Chondrocyte (in vitro differentiated cells): ENCODE measurements at regions not wholly inside any gene's neighbourhood (a gene's known extent, or its start where the extent isn't known, plus 50 kb on each side); places are given as distances from the start of the nearest gene placed in this dataset.

Source experiments
- DNase-seq: peaks from one replicate; pipeline ENCODE4 v3.0.0; 2021; ENCODE audit warnings: mixed read lengths, low spot score
- H3K27ac Mint-ChIP-seq: one replicate; pipeline ENCODE4 v1.8.0; 2021; ENCODE audit warnings: mild to moderate bottlenecking, moderate library complexity, mixed read lengths; ENCODE audit not compliant: unreplicated experiment
- H3K27me3 Mint-ChIP-seq: 2 replicates; pipeline ENCODE4 v1.8.0; 2021; ENCODE audit warnings: low read depth, mixed read lengths
- H3K36me3 Mint-ChIP-seq: 2 replicates; pipeline ENCODE4 v1.8.0; 2021; ENCODE audit warnings: low read depth, mixed read lengths
- H3K4me1 Mint-ChIP-seq: 2 replicates; pipeline ENCODE4 v1.8.0; 2021; ENCODE audit warnings: low read depth, mild to moderate bottlenecking, mixed read lengths
- H3K4me3 Mint-ChIP-seq: one replicate; pipeline ENCODE4 v1.8.0; 2021; ENCODE audit warnings: mild to moderate bottlenecking, moderate library complexity, mixed read lengths; ENCODE audit not compliant: unreplicated experiment
- H3K9me3 Mint-ChIP-seq: 2 replicates; pipeline ENCODE4 v1.8.0; 2021; ENCODE audit warnings: low read depth, mixed read lengths
- CTCF ChIP-seq: fragments of 200-600 bp; sonication (generic); IDR thresholded peaks from 2 replicates; pipeline ENCODE4 v1.5.0; 2021; ENCODE audit warnings: antibody characterized with exemption, mild to moderate bottlenecking, moderate library complexity

DNA sequence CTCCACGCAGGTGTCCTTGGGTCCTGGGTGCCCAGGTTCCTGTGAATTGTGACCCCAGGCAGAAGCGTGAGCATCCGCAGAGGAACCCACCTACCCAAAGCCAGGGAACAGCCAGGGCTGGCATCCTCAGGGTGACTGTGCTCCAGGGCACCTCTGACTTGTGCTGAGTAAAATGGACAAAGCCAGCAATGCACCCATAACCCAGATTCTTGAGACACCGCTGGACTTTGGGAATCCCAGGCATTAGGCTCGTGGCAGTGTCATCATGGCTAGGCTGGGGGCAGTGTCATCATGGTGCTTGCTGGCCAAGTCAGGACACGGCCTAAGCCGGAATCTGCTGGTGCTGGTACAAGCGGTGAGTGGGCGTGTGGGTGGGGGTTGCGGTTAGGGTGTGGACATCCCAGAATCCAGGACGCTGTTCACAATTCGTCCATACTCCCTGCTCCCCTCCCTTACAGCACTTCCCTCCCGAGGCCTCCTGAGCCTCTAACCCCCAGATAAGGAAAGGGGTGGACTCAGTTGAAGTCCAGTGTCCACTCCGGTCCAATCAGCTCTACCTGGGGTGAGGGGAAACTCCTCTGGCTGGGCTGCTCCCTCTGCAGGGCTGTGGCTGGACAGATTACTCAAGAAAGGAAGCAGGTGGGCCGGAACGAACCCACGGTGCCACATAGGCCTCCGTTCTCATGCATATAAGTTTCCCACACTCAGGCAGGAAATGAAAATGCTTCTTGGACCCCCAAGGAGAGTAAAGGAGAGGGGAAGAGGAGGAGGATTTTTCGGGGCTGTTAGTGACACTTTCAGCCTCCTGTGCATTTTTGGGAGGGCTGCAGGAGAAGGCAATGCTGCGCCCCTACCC is 138.9 kb downstream of the SEC14L1 start:
- Mint-ChIP-seq H3K4me3 (no peak overlapping the region), H3K36me3 (no peaks in the 10 kb centered on the region), H3K27me3 (peaks cover 3% of the 10 kb centered on the region), H3K9me3 (no peaks in the 10 kb centered on the region), H3K4me1 (peaks cover 34% of the 10 kb centered on the region), H3K27ac (no peak overlapping the region)
- DNase-seq = no peak
- no peak for TF ChIP-seq CTCF

- Mint-ChIP-seq H3K27me3 (peaks cover 3% of the 10 kb centered on the region), H3K9me3 (no peaks in the 10 kb centered on the region), H3K4me1 (peaks cover 42% of the 10 kb centered on the region), H3K4me3 (peak overlapping the region; percentile 71), H3K36me3 (no peaks in the 10 kb centered on the region), H3K27ac (peak overlapping the region; percentile 34)
- DNase-seq = no peak
- TF ChIP-seq CTCF = no peak
Observed at GRCh38 chr17:77280304-77281121, 139.7 kb downstream of the SEC14L1 start.

GRCh38 chr17:77281122-77281903 is 140.5 kb downstream of the SEC14L1 start:
- Mint-ChIP-seq H3K4me1 (peaks cover 50% of the 10 kb centered on the region), H3K27ac (no peak overlapping the region), H3K36me3 (no peaks in the 10 kb centered on the region), H3K27me3 (peaks cover 3% of the 10 kb centered on the region), H3K9me3 (no peaks in the 10 kb centered on the region), H3K4me3 (peak overlapping the region; percentile 57)
- no peak for DNase-seq
- peak; percentile 60 for TF ChIP-seq CTCF

GRCh38 chr17:77281904-77282367 is 141.2 kb downstream of the SEC14L1 start:
- no peak for DNase-seq
- no peak for TF ChIP-seq CTCF
- Mint-ChIP-seq H3K9me3 (no peaks in the 10 kb centered on the region), H3K4me3 (peak overlapping the region; percentile 57), H3K27ac (peak overlapping the region; percentile 12), H3K36me3 (no peaks in the 10 kb centered on the region), H3K4me1 (peaks cover 57% of the 10 kb centered on the region), H3K27me3 (peaks cover 3% of the 10 kb centered on the region)
